CD14-positive monocyte (primary cell): ENCODE measurements at regions not wholly inside any gene's neighbourhood (a gene's known extent, or its start where the extent isn't known, plus 50 kb on each side); places are given as distances from the start of the nearest gene placed in this dataset.

Source experiments
- DNase-seq, 3 donors: peaks; one replicate each; pipeline ENCODE4 v3.0.0-alpha.2; 2011 to 2022
- H2AFZ ChIP-seq: 2 replicates; pipeline ENCODE4 v1.6.0; 2012; ENCODE audit warnings: mild to moderate bottlenecking, low read depth, low read length, inconsistent platforms; ENCODE audit not compliant: insufficient read depth, poor library complexity, severe bottlenecking
- H3K27ac ChIP-seq, 2 donors: 1 replicate in 1 of 2; 2 replicates in 1 of 2; pipeline ENCODE4 v1.5.1; 2012 to 2013; ENCODE audit warnings: low read length in 2 of 2, control low read depth in 1 of 2, inconsistent platforms in 1 of 2, low read depth in 1 of 2, mild to moderate bottlenecking in 1 of 2
- H3K27me3 ChIP-seq, 2 donors: one replicate each; pipeline versions ENCODE4 v1.6.0 to v1.6.1; 2011 to 2013; ENCODE audit warnings: low read length in 2 of 2; ENCODE audit not compliant: control insufficient read depth in 2 of 2, insufficient read depth in 2 of 2
- H3K36me3 ChIP-seq, 2 donors: replicated peaks in 1 of 2; 1 replicate in 1 of 2; 2 replicates in 1 of 2; pipeline versions ENCODE4 v1.5.1 to v1.6.1; 2012 to 2013; ENCODE audit warnings: low read length in 2 of 2, control low read depth in 1 of 2, inconsistent platforms in 1 of 2, mild to moderate bottlenecking in 1 of 2; ENCODE audit not compliant: insufficient read depth in 2 of 2, control insufficient read depth in 1 of 2
- H3K4me1 ChIP-seq, 2 donors: 1 replicate in 1 of 2; 2 replicates in 1 of 2; pipeline versions ENCODE4 v1.5.1 to v1.6.1; 2012 to 2013; ENCODE audit warnings: low read length in 2 of 2, control low read depth in 1 of 2, inconsistent platforms in 1 of 2, mild to moderate bottlenecking in 1 of 2, moderate library complexity in 1 of 2; ENCODE audit not compliant: insufficient read depth in 2 of 2, control insufficient read depth in 1 of 2
- H3K4me2 ChIP-seq: replicated peaks from 2 replicates; pipeline ENCODE3; 2012; ENCODE audit warnings: low read length, moderate library complexity, mild to moderate bottlenecking; ENCODE audit not compliant: poor library complexity, severe bottlenecking; ENCODE audit errors: extremely low read depth
- H3K4me3 ChIP-seq, 3 experiments: fragments of 200-600 bp in 1 of 3; sonication (generic) in 1 of 3; replicated peaks in 1 of 3; 1 replicate in 2 of 3; 2 replicates in 1 of 3; pipeline ENCODE4 v1.5.1; 2011 to 2013; ENCODE audit warnings: low read length in 3 of 3, mild to moderate bottlenecking in 3 of 3, control low read depth in 2 of 3, low read depth in 2 of 3, inconsistent platforms in 1 of 3, moderate library complexity in 1 of 3
- H3K79me2 ChIP-seq: 2 replicates; pipeline ENCODE4 v1.6.0; 2012; ENCODE audit warnings: mild to moderate bottlenecking, control low read depth, inconsistent platforms, low read length, moderate library complexity; ENCODE audit not compliant: insufficient read depth
- H3K9ac ChIP-seq: 2 replicates; pipeline ENCODE4 v1.6.0; 2017; ENCODE audit warnings: low read length, mild to moderate bottlenecking; ENCODE audit not compliant: insufficient read depth, poor library complexity, severe bottlenecking
- H3K9me3 ChIP-seq, 2 donors: replicated peaks in 1 of 2; 1 replicate in 1 of 2; 2 replicates in 1 of 2; pipeline versions ENCODE4 v1.5.1 to v1.6.1; 2012 to 2013; ENCODE audit warnings: low read length in 2 of 2, control low read depth in 1 of 2; ENCODE audit not compliant: control insufficient read depth in 1 of 2, insufficient read depth in 1 of 2
- H4K20me1 ChIP-seq: 2 replicates; pipeline ENCODE4 v1.6.0; 2012; ENCODE audit warnings: mild to moderate bottlenecking, low read length, control low read depth, moderate library complexity; ENCODE audit not compliant: insufficient read depth
- H3K27ac Mint-ChIP-seq, 7 donors: one replicate each; pipeline ENCODE4 v1.8.0; 2020; ENCODE audit warnings: mild to moderate bottlenecking in 7 of 7, mixed read lengths in 7 of 7, moderate library complexity in 6 of 7, inconsistent platforms in 2 of 7
- H3K27me3 Mint-ChIP-seq, 3 donors: one replicate each; pipeline ENCODE4 v1.8.0; 2021 to 2022; ENCODE audit warnings: low read depth in 3 of 3, mild to moderate bottlenecking in 3 of 3, mixed read lengths in 3 of 3, moderate library complexity in 3 of 3, inconsistent platforms in 1 of 3
- H3K36me3 Mint-ChIP-seq, 2 donors: one replicate each; pipeline ENCODE4 v1.8.0; 2020; ENCODE audit warnings: mixed read lengths in 2 of 2, inconsistent platforms in 1 of 2, mild to moderate bottlenecking in 1 of 2
- H3K4me1 Mint-ChIP-seq: one replicate; pipeline ENCODE4 v1.8.0; 2020; ENCODE audit warnings: mild to moderate bottlenecking, mixed read lengths
- H3K4me3 Mint-ChIP-seq, 2 donors: one replicate each; pipeline ENCODE4 v1.8.0; 2020; ENCODE audit warnings: mild to moderate bottlenecking in 2 of 2, mixed read lengths in 2 of 2, moderate library complexity in 1 of 2
- H3K9me3 Mint-ChIP-seq, 7 donors: one replicate each; pipeline ENCODE4 v1.8.0; 2020 to 2022; ENCODE audit warnings: mixed read lengths in 7 of 7, mild to moderate bottlenecking in 6 of 7, moderate library complexity in 6 of 7, inconsistent platforms in 2 of 7
- CTCF ChIP-seq: fragments of 200-600 bp; IDR thresholded peaks from one replicate; pipeline ENCODE4 v1.8.0; 2022; ENCODE audit warnings: antibody characterized with exemption, mild to moderate bottlenecking
- WGBS: methylation state at CpG from one replicate; pipeline ENCODE4 v1.1.5; 2013; ENCODE audit warnings: missing lambda C conversion rate; ENCODE audit not compliant: insufficient coverage; 5-methylcytosine and 5-hydroxymethylcytosine counted together
- intact Hi-C, 2 donors: fragments of 100-400 bp; cut with micrococcal nuclease; formaldehyde crosslinking; loops; one replicate each; pipeline versions ENCODE4 v1.15.0 to v1.15.1; 2023

- intact Hi-C loops: no loop called here
- Mint-ChIP-seq H3K9me3 (peaks cover 0 to 3% (median 1%) of the 10 kb centered on the region in 7 donors), H3K27me3 (peaks cover 0 to 4% (median 0%) of the 10 kb centered on the region in 3 donors), H3K36me3 (no peaks in the 10 kb centered on the region), H3K27ac (no peak overlapping the region), H3K4me3 (no peak overlapping the region), H3K4me1 (no peaks in the 10 kb centered on the region)
- H3K4me3 ChIP-seq: no peak overlapping the region
- peaks cover 0 to 10% of the 10 kb centered on the region in 2 donors for H3K9me3 ChIP-seq
- no peaks in the 10 kb centered on the region for H3K36me3 ChIP-seq
- TF ChIP-seq CTCF: no peak
- H3K79me2 ChIP-seq: no peaks in the 10 kb centered on the region
- H3K9ac ChIP-seq: no peak overlapping the region
- H3K4me2 ChIP-seq: no peak overlapping the region
- no peak overlapping the region for H3K27ac ChIP-seq
- DNase-seq: no peak
- no peaks in the 10 kb centered on the region for H4K20me1 ChIP-seq
- H3K4me1 ChIP-seq: no peaks in the 10 kb centered on the region
- WGBS: no CpG with 5 or more reads among the region's 4 CpGs
- H3K27me3 ChIP-seq: no peaks in the 10 kb centered on the region
- no peak overlapping the region for H2AFZ ChIP-seq
Observed at GRCh38 chr4:176443117-176443516, 123.4 kb downstream of the SPCS3 start.

GRCh38 chr4:176443646-176444409 lies 124.1 kb downstream of the SPCS3 start:
- DNase-seq: no peak
- H3K79me2 ChIP-seq: no peaks in the 10 kb centered on the region
- H2AFZ ChIP-seq: no peak overlapping the region
- peak overlapping the region in 1 of 7 donors; percentile 9 for H3K27ac Mint-ChIP-seq
- no peak for TF ChIP-seq CTCF
- no peak overlapping the region for H3K4me3 ChIP-seq
- peaks cover 0 to 10% of the 10 kb centered on the region in 2 donors for H3K9me3 ChIP-seq
- no peak overlapping the region for H3K4me2 ChIP-seq
- H3K27me3 Mint-ChIP-seq: peaks cover 0 to 4% (median 0%) of the 10 kb centered on the region in 3 donors
- WGBS: no CpG with 5 or more reads among the region's 3 CpGs
- no peak overlapping the region for H3K4me3 Mint-ChIP-seq
- no peaks in the 10 kb centered on the region for H3K4me1 ChIP-seq
- no peaks in the 10 kb centered on the region for H3K36me3 ChIP-seq
- H3K27me3 ChIP-seq: no peaks in the 10 kb centered on the region
- no peaks in the 10 kb centered on the region for H3K36me3 Mint-ChIP-seq
- no peaks in the 10 kb centered on the region for H4K20me1 ChIP-seq
- no peak overlapping the region for H3K9ac ChIP-seq
- no peaks in the 10 kb centered on the region for H3K4me1 Mint-ChIP-seq
- intact Hi-C loops: no loop called here
- no peak overlapping the region for H3K27ac ChIP-seq
- H3K9me3 Mint-ChIP-seq: peaks cover 0 to 3% (median 2%) of the 10 kb centered on the region in 7 donors
